ENCODE measurements at regions not wholly inside any gene's neighbourhood (a gene's known extent, or its start where the extent isn't known, plus 50 kb on each side); places are given as distances from the start of the nearest gene placed in this dataset.

DNA sequence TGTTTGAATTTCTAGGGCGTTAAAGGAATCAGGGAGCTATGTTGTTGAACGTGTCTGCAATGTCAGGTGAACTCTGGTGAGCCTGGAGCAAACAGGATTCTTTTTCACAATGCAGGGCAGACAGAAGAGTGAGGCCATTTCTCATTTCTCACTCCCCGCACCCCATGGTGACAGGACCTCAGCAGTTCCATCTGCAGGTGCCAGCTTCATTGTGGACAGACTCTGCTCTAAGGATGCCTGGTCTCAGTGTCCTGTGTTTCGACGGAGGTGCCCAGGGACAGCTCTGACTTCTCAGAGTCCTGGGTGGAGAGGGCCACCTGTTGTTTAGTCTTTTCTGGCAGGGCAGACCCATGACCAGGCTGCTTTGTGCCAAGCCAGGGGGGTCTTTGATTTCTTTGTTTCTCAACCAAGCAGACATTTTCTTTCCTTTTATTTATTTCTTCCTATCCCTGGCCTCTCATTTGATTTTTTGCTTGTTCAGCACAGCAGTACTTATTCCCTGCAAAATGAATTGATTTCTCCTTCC is 201.5 kb downstream of the RNF144A start:
- no peak for TF ChIP-seq RAD21 (IDR thresholded peaks at IDR 0.05; ENCODE audit: low read depth)

DNA sequence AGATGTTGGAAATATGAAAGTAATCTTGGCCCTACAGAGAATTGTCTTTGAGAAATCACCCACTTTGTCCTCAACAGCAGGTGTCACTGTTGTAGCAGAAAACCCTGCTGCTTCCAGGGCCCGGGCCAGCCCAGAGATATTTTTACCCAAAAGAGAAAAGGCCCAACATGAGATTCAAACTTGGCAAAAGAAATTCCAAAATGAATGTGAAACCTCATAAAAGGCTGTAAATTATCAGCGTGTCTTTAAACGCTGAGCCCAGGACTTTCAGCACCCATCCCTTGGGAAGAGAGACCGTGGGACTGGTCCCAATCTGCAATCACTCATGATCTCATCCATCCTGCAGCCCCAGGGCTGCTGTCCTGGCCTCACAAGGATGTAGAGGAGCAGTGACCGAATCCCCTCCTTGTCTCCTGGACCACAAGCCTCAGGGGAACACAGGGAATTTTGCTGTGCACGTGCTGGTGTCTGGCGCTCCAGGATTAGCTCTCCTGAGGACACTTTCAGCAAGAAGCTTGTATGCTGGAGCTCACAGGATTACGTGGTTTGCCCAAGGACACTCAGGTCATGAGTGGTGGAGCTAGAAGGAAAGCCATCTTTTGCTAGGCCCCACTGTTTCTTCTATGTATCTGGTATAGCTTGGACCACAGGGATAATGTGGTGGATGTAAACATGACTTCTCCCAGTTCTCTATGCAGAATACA is 202.1 kb downstream of the RNF144A start:
- TF ChIP-seq TCF12 (IDR thresholded peaks at IDR 0.05; ENCODE audit: low read depth), result no peak
- peak; percentile 59 for TF ChIP-seq RAD21 (IDR thresholded peaks at IDR 0.05; ENCODE audit: low read depth)

DNA sequence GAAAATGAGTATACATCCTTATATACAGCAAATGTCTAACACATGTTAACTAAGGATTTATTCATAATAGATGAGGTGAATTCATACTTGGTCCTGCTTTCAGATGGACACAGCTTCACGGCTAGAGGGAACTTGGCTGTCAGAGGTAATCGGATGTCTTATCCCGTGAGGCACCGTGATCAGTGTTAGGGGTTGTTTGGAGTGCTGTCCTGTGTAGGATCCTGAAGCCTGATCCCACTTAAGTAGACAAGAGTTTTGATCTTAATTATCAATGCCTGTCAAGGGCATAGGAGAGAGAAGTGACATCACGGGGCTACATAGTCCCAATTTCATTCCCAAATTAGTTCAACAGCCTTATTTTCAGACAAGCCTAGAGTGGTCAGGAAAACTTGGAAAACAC is 204.6 kb downstream of the RNF144A start:
- TF ChIP-seq, protein P1, sequence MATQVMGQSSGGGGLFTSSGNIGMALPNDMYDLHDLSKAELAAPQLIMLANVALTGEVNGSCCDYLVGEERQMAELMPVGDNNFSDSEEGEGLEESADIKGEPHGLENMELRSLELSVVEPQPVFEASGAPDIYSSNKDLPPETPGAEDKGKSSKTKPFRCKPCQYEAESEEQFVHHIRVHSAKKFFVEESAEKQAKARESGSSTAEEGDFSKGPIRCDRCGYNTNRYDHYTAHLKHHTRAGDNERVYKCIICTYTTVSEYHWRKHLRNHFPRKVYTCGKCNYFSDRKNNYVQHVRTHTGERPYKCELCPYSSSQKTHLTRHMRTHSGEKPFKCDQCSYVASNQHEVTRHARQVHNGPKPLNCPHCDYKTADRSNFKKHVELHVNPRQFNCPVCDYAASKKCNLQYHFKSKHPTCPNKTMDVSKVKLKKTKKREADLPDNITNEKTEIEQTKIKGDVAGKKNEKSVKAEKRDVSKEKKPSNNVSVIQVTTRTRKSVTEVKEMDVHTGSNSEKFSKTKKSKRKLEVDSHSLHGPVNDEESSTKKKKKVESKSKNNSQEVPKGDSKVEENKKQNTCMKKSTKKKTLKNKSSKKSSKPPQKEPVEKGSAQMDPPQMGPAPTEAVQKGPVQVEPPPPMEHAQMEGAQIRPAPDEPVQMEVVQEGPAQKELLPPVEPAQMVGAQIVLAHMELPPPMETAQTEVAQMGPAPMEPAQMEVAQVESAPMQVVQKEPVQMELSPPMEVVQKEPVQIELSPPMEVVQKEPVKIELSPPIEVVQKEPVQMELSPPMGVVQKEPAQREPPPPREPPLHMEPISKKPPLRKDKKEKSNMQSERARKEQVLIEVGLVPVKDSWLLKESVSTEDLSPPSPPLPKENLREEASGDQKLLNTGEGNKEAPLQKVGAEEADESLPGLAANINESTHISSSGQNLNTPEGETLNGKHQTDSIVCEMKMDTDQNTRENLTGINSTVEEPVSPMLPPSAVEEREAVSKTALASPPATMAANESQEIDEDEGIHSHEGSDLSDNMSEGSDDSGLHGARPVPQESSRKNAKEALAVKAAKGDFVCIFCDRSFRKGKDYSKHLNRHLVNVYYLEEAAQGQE (IDR thresholded peaks at IDR 0.05; ENCODE audit: low read depth), result no peak
- TF ChIP-seq, protein P2, sequence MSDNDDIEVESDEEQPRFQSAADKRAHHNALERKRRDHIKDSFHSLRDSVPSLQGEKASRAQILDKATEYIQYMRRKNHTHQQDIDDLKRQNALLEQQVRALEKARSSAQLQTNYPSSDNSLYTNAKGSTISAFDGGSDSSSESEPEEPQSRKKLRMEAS (IDR thresholded peaks at IDR 0.05), result no peak
- no peak for TF ChIP-seq NFIC (IDR thresholded peaks at IDR 0.05)
- no peak for TF ChIP-seq FOXM1 (IDR thresholded peaks at IDR 0.05; ENCODE audit: borderline replicate concordance, low read depth)
- TF ChIP-seq CEBPB (IDR thresholded peaks at IDR 0.05), result no peak
- TF ChIP-seq, protein P3, sequence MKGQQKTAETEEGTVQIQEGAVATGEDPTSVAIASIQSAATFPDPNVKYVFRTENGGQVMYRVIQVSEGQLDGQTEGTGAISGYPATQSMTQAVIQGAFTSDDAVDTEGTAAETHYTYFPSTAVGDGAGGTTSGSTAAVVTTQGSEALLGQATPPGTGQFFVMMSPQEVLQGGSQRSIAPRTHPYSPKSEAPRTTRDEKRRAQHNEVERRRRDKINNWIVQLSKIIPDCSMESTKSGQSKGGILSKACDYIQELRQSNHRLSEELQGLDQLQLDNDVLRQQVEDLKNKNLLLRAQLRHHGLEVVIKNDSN (IDR thresholded peaks at IDR 0.05), result no peak
- TF ChIP-seq TEAD4 (IDR thresholded peaks at IDR 0.05), result no peak
- TF ChIP-seq TAF1 (IDR thresholded peaks at IDR 0.05; ENCODE audit: low read depth), result no peak
- TF ChIP-seq EGR1 (IDR thresholded peaks at IDR 0.05), result no peak
- no peak for TF ChIP-seq RAD21 (IDR thresholded peaks at IDR 0.05; ENCODE audit: low read depth)
- TF ChIP-seq CREB1 (IDR thresholded peaks at IDR 0.05; ENCODE audit: low read depth), result no peak
- no peak for TF ChIP-seq EP300 (IDR thresholded peaks at IDR 0.05; ENCODE audit: borderline replicate concordance)
- no peak for TF ChIP-seq ZBTB7A (IDR thresholded peaks at IDR 0.05; ENCODE audit: low read depth)
- TF ChIP-seq TCF12 (IDR thresholded peaks at IDR 0.05; ENCODE audit: low read depth), result no peak

DNA sequence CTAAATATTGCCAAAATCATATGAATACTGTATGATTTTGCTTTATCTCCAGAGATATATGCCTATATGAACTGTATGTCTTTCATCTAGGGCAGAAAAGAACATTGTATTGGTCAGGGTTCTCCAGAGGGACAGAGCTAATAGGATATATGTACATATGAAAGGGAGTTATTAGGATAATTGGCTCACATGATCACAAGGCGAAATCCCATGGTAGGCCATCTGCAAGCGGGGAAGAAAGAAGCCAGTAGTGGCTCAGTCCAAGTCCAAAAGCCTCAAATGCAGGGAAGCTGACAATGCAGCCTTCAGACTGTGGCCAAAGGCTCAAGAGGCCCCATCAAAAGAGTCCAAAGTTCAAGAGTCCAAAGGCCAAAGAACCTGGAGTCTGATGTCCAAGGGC is 209.9 kb downstream of the RNF144A start:
- TF ChIP-seq CREB1 (IDR thresholded peaks at IDR 0.05; ENCODE audit: low read depth) (no peak), TEAD4 (IDR thresholded peaks at IDR 0.05) (no peak), YY1 (IDR thresholded peaks at IDR 0.05; ENCODE audit: low read depth) (no peak), RAD21 (IDR thresholded peaks at IDR 0.05; ENCODE audit: low read depth) (no peak), NFIC (IDR thresholded peaks at IDR 0.05) (no peak), ZBTB7A (IDR thresholded peaks at IDR 0.05; ENCODE audit: low read depth) (no peak), EP300 (IDR thresholded peaks at IDR 0.05; ENCODE audit: borderline replicate concordance) (no peak), FOXM1 (IDR thresholded peaks at IDR 0.05; ENCODE audit: borderline replicate concordance, low read depth) (no peak), TCF12 (IDR thresholded peaks at IDR 0.05; ENCODE audit: low read depth) (no peak), CEBPB (IDR thresholded peaks at IDR 0.05) (no peak), TAF1 (IDR thresholded peaks at IDR 0.05; ENCODE audit: low read depth) (no peak), EGR1 (IDR thresholded peaks at IDR 0.05) (no peak)
- TF ChIP-seq, protein P3 (IDR thresholded peaks at IDR 0.05), result no peak
- TF ChIP-seq, protein P1 (IDR thresholded peaks at IDR 0.05; ENCODE audit: low read depth), result no peak
- TF ChIP-seq, protein P2 (IDR thresholded peaks at IDR 0.05), result no peak

DNA sequence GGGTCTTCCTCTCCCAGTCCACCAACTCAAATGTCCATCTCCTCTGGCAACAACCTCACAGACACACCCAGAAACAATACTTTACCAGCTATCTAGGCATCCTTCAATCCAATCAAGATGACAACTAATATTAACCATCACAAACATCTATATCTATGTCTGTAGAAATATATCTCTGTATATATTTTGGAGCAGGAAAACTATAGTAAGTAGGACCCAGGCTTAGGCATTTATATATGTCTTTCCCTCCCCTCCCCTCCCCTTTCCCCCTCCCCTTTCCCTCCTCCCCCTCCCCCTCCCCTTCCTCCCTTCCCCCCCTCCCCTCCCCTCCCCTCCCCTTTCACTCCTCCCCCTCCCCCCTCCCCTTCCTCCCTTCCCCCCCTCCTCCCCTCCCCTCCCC is 210.5 kb downstream of the RNF144A start:
- TF ChIP-seq RAD21 (IDR thresholded peaks at IDR 0.05; ENCODE audit: low read depth) (no peak), TCF12 (IDR thresholded peaks at IDR 0.05; ENCODE audit: low read depth) (no peak), CREB1 (IDR thresholded peaks at IDR 0.05; ENCODE audit: low read depth) (no peak), EP300 (IDR thresholded peaks at IDR 0.05; ENCODE audit: borderline replicate concordance) (no peak), TEAD4 (IDR thresholded peaks at IDR 0.05) (no peak), NFIC (IDR thresholded peaks at IDR 0.05) (no peak)
- TF ChIP-seq, protein P3 (IDR thresholded peaks at IDR 0.05), result no peak
- TF ChIP-seq, protein P2 (IDR thresholded peaks at IDR 0.05), result no peak
- TF ChIP-seq, protein P1 (IDR thresholded peaks at IDR 0.05; ENCODE audit: low read depth), result no peak
